Urothelium cell line (cell line): ENCODE measurements at regions not wholly inside any gene's neighbourhood (a gene's known extent, or its start where the extent isn't known, plus 50 kb on each side); places are given as distances from the start of the nearest gene placed in this dataset.

Source experiments
- DNase-seq: peaks from one replicate; pipeline ENCODE4 v3.0.0; 2011; ENCODE audit warnings: low spot score, mixed read lengths
- FAIRE-seq: peaks from 2 replicates; lab custom pipeline; 2011; peaks lifted over from hg19 to GRCh38; lab: Jason Lieb, UNC

DNA sequence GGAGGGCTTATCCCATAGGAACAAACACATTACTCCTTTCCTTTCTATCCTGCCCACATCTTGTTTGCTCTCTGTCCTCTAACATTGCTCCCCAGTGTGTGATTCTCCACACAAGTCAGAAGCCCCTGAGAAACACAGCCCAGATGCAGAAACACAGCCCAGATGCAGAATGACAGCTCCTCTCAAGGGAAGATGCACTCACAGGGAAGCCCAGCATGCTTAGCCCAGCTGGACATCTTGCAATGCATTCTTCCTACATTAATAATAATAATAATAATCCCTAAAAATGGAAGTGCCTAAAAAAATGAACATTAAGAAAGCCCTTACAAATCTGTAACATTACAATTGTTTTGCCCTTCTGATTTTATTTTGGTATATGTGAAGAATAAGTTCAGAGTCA, 172.1 kb downstream of the CBLN2 start:
- FAIRE-seq (no peak), DNase-seq (no peak)

DNA sequence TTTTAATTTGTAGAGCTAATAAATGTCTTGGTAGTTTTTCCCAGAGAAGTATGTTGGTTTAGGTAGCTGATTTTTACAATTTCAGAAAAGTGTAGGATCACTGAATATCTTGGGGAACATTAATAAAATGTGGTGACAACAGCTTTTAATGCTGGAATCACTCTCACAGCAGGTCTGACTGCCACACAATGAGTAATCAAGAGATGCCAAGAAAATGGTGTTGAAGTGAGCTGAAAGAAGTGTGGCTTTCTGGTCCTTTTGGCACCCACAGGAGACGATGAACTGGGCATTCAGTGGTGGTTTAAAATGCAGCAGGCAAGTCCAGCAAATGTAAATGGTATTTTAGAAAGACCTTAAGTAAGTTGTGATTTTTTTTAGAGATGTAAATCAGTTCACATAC, 175.8 kb downstream of the CBLN2 start:
- DNase-seq, result no peak
- no peak for FAIRE-seq

- FAIRE-seq (no peak), DNase-seq (no peak)
These were observed 183.5 kb downstream of the CBLN2 start for GRCh38 chr18:72360634-72361033.

- DNase-seq (no peak), FAIRE-seq (no peak)
These were observed 201.2 kb downstream of the CBLN2 start for GRCh38 chr18:72342933-72343332.

GRCh38 chr18:72339976-72340375, 204.2 kb downstream of the CBLN2 start:
- FAIRE-seq (no peak), DNase-seq (no peak)

GRCh38 chr18:72336786-72337185, 207.4 kb downstream of the CBLN2 start:
- FAIRE-seq, result no peak
- DNase-seq, result no peak

DNA sequence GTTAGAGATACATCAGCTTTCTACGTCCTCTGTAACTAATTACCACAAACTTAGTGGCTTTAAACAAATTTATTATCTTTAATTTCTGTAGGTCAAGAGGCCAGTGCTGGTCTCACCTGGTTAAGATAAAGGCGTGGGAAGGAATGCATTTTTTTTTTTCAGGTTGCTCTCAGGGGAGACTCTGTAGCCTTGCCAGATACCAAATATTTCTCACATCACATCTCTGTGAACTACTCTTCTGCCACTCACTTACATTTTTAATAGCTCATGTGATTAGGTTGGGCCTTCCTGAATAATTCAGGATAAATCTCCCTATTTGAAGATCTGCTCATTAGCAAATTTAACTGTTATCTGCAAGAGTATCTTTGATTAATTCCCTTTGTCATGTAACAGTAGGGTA, 214.6 kb downstream of the CBLN2 start:
- DNase-seq (no peak), FAIRE-seq (no peak)

GRCh38 chr18:72325307-72325706, 218.8 kb downstream of the CBLN2 start:
- no peak for FAIRE-seq
- DNase-seq, result no peak

DNA sequence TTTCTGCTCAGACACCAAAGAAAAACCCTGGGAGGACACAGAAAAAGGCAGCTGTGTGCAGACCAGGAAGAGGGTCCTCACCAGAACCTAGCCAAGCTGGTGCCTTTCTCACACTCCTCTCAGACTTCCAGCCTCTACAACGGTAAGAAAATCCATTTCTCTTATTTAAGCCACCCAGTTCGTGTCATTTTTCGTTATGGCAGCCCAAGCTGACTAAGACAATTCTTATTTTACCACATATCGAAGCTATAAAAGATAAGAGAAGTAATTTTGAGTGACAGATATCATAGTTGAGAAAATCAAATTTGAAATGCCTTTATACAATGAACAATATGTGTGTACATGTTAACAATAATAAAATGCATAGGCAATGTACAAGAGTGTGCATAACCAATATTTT, 219.5 kb downstream of the CBLN2 start:
- FAIRE-seq (no peak), DNase-seq (no peak)

DNA sequence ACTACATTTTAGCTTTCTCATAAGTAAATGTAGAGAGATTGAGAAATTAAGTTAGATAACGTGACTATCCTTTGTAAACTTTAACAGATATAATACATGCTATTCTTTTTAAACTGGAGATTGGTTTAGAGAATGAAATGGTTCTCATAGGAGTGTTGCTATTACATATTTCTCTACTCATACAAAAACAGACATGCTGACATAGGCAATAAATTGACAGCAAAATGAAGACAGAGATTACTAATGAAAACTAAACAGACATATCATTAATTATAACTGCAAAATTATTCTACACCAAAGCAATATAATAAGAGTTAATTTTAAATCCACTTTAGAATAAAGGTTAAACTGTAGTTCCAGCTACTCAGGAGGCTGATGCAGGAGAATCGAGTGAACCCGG, 227.6 kb downstream of the CBLN2 start:
- FAIRE-seq (no peak), DNase-seq (no peak)

DNA sequence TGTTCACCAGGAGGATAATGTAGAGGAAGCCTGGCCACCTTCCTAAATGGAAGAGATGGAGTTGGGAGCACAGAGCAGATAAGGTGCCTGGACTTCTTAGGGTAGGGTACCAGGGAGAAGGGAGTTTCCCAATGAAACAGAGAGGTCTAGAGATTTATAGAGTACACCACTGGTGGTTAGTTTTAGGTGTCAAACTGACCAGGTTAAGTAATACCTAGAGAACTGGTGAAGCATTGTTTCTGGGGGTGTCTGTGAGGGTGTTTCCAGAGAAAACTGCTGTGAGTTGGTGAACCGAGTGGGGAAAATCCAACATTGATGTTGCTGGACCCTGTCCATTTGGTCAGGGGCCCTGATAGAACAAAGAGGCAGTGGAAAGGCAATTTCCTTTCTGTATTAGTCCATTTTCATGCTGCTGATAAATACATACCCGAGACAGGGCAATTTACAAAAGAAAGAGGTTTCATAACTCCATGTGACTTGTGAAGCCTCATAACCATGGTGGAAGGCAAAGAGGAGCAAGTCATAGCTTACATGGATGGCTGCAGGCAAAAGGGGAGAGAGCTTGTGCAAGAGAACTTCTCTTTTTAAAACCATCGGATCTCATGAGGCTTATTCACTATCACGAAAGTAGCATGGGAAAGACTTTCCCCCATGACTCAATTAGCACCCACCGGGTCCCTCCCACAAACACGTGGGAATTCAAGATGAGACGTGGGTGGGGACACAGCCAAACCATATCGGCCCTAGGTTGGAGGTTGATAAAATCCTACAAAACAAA, 260.8 kb downstream of the CBLN2 start:
- no peak for FAIRE-seq
- DNase-seq, result no peak

GRCh38 chr18:72273025-72273424, 271.1 kb downstream of the CBLN2 start:
- DNase-seq (no peak), FAIRE-seq (no peak)

DNA sequence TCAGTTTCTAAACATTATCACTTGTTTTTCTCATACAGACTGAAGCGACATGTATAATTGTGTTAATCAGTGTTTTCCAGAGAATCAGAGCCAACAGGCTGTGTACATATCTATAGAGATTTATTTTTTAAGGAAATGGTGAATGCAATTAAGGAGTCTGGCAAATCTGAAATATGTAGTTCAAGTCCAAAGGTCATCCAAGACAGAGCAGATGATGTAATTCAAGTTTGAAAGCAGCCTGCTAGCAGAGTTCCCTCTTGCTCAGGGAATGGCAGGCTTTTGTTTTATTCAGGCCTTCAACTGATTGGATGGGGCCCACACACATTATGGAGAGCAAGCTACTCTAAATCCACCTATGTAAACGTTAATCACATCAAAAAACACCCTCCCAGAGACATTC, 282.6 kb downstream of the CBLN2 start:
- no peak for DNase-seq
- no peak for FAIRE-seq

- DNase-seq (no peak), FAIRE-seq (no peak)
These were observed 298.1 kb downstream of the CBLN2 start for GRCh38 chr18:72246076-72246475.

GRCh38 chr18:72235422-72235821, 308.7 kb downstream of the CBLN2 start:
- DNase-seq (no peak), FAIRE-seq (no peak)

DNA sequence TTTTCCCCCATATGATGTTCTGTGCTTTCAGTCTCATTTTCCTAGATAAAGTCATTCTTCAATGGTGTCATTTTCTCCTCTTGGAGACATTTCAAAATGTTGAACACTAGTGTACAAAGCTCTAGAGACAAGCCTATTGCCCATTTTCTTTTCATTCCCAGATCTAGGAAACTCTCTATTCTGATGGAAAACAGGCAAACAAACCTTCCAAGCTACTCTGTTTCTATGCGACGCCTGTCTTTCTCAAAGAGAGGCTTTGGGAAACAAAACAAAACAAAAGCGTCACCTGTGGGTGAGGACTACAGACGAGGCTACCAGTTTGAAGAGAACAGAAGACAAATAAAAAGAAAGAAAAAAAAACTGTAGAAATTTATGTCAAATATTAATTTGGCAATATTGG, 311.0 kb downstream of the CBLN2 start:
- FAIRE-seq (no peak), DNase-seq (no peak)

GRCh38 chr18:72232644-72233043, 311.5 kb downstream of the CBLN2 start:
- DNase-seq (no peak), FAIRE-seq (no peak)

GRCh38 chr18:72225958-72226357, 318.2 kb downstream of the CBLN2 start:
- no peak for FAIRE-seq
- no peak for DNase-seq

GRCh38 chr18:72223733-72224132, 320.4 kb downstream of the CBLN2 start:
- DNase-seq (no peak), FAIRE-seq (no peak)

DNA sequence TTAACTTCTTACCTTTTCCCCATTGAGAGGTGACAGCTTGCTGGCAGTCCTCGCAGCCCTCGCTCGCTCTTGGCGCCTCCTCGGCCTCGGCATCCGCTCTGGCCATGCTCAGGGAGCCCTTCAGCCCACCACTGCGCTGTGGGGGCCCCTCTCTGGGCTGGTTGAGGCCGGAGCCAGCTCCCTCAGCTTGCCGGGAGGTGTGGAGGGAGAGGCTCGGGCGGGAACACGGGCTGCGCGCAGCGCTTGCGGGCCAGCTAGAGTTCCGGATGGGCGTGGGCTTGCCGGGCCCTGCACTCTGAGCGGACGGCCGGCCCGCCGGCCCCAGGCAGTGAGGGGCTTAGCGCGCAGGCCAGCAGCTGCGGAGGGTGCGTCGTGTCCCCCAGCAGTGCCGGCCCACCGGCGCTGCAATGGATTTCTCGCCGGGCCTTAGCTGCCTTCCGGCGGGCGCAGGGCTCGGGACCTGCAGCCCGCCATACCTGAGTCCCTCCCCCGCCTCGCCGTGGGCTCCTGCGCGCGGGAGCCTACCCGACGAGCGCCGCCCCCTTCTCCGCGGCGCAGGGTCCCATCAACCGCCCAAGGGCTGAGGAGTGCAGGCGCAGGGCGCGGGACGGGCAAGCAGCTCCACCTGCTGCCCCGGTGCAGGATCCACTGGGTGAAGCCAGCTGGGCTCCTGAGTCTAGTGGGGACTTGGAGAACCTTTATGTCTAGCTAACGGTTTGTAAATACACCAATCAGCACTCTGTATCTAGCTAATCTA, 335.0 kb downstream of the CBLN2 start:
- FAIRE-seq (no peak), DNase-seq (no peak)

GRCh38 chr18:72207280-72207679, 336.9 kb downstream of the CBLN2 start:
- no peak for DNase-seq
- no peak for FAIRE-seq

GRCh38 chr18:72206814-72207213, 337.3 kb downstream of the CBLN2 start:
- FAIRE-seq, result no peak
- DNase-seq, result no peak
